Prostate gland (tissue), 2 donors: ENCODE measurements at regions not wholly inside any gene's neighbourhood (a gene's known extent, or its start where the extent isn't known, plus 50 kb on each side); places are given as distances from the start of the nearest gene placed in this dataset.

Experiments
- DNase-seq: peaks from one replicate; pipeline ENCODE4 v3.0.0-alpha.2; 2019; ENCODE audit warnings: low spot score
- H3K27ac ChIP-seq, 2 donors: fragments of 200-600 bp; sonication (generic); 2 replicates each; pipeline ENCODE4 v1.5.1; 2017 to 2019
- H3K27me3 ChIP-seq: fragments of 200-600 bp; sonication (generic); replicated peaks from 2 replicates; pipeline ENCODE4 v1.5.1; 2019; ENCODE audit not compliant: insufficient read depth
- H3K36me3 ChIP-seq, 2 donors: fragments of 200-600 bp; sonication (generic); 1 replicate in 1 of 2; 2 replicates in 1 of 2; pipeline versions ENCODE4 v1.5.1 to v1.8.1; 2017 to 2019
- H3K4me1 ChIP-seq: fragments of 200-600 bp; sonication (generic); replicated peaks from 2 replicates; pipeline ENCODE4 v1.5.1; 2019
- H3K4me3 ChIP-seq, 2 donors: fragments of 200-600 bp; sonication (generic); 2 replicates each; pipeline ENCODE4 v1.5.1; 2017 to 2019
- H3K9me3 ChIP-seq: fragments of 200-600 bp; sonication (generic); 2 replicates; pipeline ENCODE4 v1.5.1; 2017
- POLR2A ChIP-seq: fragments of 450-650 bp; IDR thresholded peaks from one replicate; pipeline ENCODE4 v1.6.1; 2016; ENCODE audit warnings: antibody characterized with exemption, mild to moderate bottlenecking
- POLR2AphosphoS5 ChIP-seq: sonication (generic); formaldehyde crosslinking; IDR thresholded peaks from one replicate; pipeline ENCODE4 v1.6.1; 2017; ENCODE audit warnings: antibody characterized with exemption
- WGBS: methylation state at CpG from one replicate; pipeline ENCODE4 v1.1.5; 2018; 5-methylcytosine and 5-hydroxymethylcytosine counted together
- intact Hi-C: fragments of 100-400 bp; cut with DNase I; formaldehyde crosslinking; loops from one replicate; pipeline ENCODE4 v1.14.2; 2022
- TF ChIP-seq, protein P1 (sequence below), 4 experiments: fragments of 200-600 bp in 2 of 4; fragments of 450-650 bp in 2 of 4; sonication (generic) in 2 of 4; IDR thresholded peaks; 1 replicate in 3 of 4; 2 replicates in 1 of 4; pipeline ENCODE4 v1.5.1; 2016 to 2019; ENCODE audit warnings: antibody characterized with exemption in 4 of 4, mild to moderate bottlenecking in 2 of 4, moderate library complexity in 2 of 4

GRCh38 chr16:66265048-66265415, 101.5 kb upstream of the CDH5 start:
- WGBS: 63% methylated on average over 3 of the region's 3 CpGs
- TF ChIP-seq POLR2A: no peak
- TF ChIP-seq, protein P1, sequence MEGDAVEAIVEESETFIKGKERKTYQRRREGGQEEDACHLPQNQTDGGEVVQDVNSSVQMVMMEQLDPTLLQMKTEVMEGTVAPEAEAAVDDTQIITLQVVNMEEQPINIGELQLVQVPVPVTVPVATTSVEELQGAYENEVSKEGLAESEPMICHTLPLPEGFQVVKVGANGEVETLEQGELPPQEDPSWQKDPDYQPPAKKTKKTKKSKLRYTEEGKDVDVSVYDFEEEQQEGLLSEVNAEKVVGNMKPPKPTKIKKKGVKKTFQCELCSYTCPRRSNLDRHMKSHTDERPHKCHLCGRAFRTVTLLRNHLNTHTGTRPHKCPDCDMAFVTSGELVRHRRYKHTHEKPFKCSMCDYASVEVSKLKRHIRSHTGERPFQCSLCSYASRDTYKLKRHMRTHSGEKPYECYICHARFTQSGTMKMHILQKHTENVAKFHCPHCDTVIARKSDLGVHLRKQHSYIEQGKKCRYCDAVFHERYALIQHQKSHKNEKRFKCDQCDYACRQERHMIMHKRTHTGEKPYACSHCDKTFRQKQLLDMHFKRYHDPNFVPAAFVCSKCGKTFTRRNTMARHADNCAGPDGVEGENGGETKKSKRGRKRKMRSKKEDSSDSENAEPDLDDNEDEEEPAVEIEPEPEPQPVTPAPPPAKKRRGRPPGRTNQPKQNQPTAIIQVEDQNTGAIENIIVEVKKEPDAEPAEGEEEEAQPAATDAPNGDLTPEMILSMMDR (IDR thresholded peaks at IDR 0.05): no peak
- no peak for TF ChIP-seq POLR2AphosphoS5
- intact Hi-C loops: no loop called here
- H3K4me1 ChIP-seq: no peaks in the 10 kb centered on the region
- DNase-seq: no peak
- no peak overlapping the region for H3K27ac ChIP-seq
- no peaks in the 10 kb centered on the region for H3K36me3 ChIP-seq
- H3K9me3 ChIP-seq: no peaks in the 10 kb centered on the region
- H3K4me3 ChIP-seq: no peak overlapping the region
- no peaks in the 10 kb centered on the region for H3K27me3 ChIP-seq

- Histone ChIP-seq H3K9me3 (no peaks in the 10 kb centered on the region), H3K4me1 (no peaks in the 10 kb centered on the region), H3K27ac (no peak overlapping the region), H3K27me3 (no peaks in the 10 kb centered on the region), H3K36me3 (no peaks in the 10 kb centered on the region), H3K4me3 (no peak overlapping the region)
- TF ChIP-seq, protein P1 (IDR thresholded peaks at IDR 0.05): no peak
- no peak for TF ChIP-seq POLR2AphosphoS5
- no peak for TF ChIP-seq POLR2A
- intact Hi-C loops: no loop called here
- no peak for DNase-seq
- 87% methylated on average over 17 of the region's 17 CpGs for WGBS
Measured at GRCh38 chr16:66264311-66265047, 102.0 kb upstream of the CDH5 start.

- no peak overlapping the region for H3K4me3 ChIP-seq
- no peaks in the 10 kb centered on the region for H3K27me3 ChIP-seq
- H3K36me3 ChIP-seq: no peaks in the 10 kb centered on the region
- WGBS: 75% methylated on average over 1 of the region's 1 CpG
- no peak overlapping the region for H3K27ac ChIP-seq
- no peaks in the 10 kb centered on the region for H3K4me1 ChIP-seq
- H3K9me3 ChIP-seq: no peaks in the 10 kb centered on the region
- TF ChIP-seq POLR2A (no peak), POLR2AphosphoS5 (no peak)
- TF ChIP-seq, protein P1 (IDR thresholded peaks at IDR 0.05): no peak
- DNase-seq: no peak
- intact Hi-C loops: no loop called here
Measured at GRCh38 chr16:66263973-66264310, 102.5 kb upstream of the CDH5 start.

DNA sequence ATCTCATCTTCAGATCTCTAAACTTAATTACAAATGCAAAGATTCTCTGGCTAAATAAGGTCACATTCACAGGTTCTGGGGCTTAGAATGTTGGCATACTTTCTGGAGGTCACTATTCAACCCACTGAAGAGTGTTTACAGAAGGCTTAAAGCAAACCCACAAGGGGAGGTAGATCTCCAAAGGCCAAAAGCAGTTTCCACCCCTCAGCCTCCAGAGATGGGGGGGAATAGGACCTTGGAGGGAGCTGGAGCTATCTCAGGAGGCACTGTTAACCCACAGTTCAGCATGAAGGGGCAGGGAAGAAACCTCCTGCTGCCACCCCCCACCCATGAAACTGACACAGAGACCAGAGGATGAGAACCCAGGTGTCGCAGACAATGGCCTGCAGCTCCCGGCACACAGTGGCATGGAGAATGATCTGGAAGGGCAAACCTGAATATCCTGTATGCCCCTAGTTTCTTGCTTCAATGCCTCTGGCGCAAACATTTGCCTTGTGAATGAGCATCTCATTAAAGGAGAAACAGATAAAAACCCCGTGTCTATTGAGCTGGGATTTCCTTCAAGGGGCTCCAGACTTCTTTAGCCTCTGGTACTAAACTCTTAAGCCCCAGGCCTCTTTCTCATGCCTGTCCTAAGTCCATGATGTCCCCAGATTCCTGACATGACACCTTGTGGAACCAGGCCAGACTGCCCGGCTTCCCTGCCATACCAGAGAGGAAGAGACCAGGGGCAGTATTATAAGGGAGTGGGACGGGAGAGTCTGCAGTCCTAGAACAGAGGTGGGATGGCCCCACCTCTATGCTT, 103.1 kb upstream of the CDH5 start:
- intact Hi-C loops: no loop called here
- no peaks in the 10 kb centered on the region for H3K27me3 ChIP-seq
- DNase-seq: no peak
- TF ChIP-seq POLR2AphosphoS5 (no peak), POLR2A (no peak)
- H3K4me3 ChIP-seq: no peak overlapping the region
- no peak overlapping the region for H3K27ac ChIP-seq
- no peaks in the 10 kb centered on the region for H3K36me3 ChIP-seq
- no peaks in the 10 kb centered on the region for H3K4me1 ChIP-seq
- 91% methylated on average over 6 of the region's 6 CpGs for WGBS
- H3K9me3 ChIP-seq: no peaks in the 10 kb centered on the region

DNA sequence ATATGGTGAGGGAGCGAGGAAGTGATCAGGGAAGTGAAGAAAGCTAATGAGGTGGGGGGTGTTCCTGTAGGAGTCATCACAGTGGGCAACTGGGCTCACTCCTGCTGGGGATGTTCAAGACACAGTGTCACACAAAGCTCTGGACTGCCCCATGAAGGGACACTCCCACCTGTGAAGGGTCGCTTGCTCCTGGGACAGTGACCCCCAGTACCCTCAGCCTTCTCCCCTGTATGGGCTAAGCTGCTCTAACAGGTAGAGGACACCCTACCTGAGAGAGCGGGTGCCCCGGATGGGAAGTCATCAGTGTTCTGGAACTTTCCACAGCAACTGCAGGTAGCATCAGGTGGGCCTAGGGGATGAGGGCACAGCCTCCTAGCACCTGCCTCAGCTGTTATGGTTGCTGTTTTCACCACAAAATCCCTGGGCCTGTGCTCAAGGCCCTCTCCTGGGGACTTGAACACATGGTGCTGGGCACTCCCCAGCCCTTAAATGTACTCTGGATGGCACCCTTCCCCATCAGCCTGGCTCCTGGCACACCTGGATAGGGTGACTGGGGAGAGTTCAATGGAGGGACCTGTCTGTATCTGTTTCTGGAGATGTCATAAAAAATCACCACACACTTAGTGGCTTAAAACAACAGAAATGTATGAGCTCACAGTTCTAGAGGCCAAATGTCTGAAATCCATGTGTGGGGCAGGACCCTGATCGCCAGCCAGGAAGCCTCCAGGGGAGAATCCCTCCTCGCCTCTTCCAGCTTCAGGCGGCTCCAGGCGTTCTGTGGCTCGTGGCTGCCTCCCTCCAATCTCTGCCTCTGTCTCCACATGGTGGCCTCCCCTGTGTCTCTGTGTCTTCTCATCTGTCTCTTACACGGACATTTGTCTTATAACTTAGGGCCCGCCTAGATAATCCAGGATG, 104.0 kb upstream of the CDH5 start:
- DNase-seq: no peak
- intact Hi-C loops: no loop called here
- no peak overlapping the region for H3K4me3 ChIP-seq

More for the DNA sequence above, 104.0 kb upstream of the CDH5 start:
- TF ChIP-seq POLR2A: no peak
- no peak for TF ChIP-seq POLR2AphosphoS5
- TF ChIP-seq, protein P1 (IDR thresholded peaks at IDR 0.05): no peak
- H3K9me3 ChIP-seq: no peaks in the 10 kb centered on the region
- WGBS: 71% methylated on average over 11 of the region's 11 CpGs
- no peaks in the 10 kb centered on the region for H3K27me3 ChIP-seq
- no peaks in the 10 kb centered on the region for H3K36me3 ChIP-seq
- H3K4me1 ChIP-seq: no peaks in the 10 kb centered on the region
- H3K27ac ChIP-seq: no peak overlapping the region
